HEK293 (cell line): ENCODE measurements at regions not wholly inside any gene's neighbourhood (a gene's known extent, or its start where the extent isn't known, plus 50 kb on each side); places are given as distances from the start of the nearest gene placed in this dataset.

Source experiments
- ATF2 ChIP-seq: fragments of 450-650 bp; formaldehyde crosslinking; IDR thresholded peaks from 2 replicates; pipeline ENCODE4 v1.5.1; 2016; ENCODE audit warnings: missing biosample characterization, missing genetic modification characterization, low read depth
- CTCF ChIP-seq: fragments of 450-650 bp; formaldehyde crosslinking; IDR thresholded peaks from 2 replicates; pipeline ENCODE4 v1.5.1; 2016; ENCODE audit warnings: missing biosample characterization, missing genetic modification characterization
- HOXD13 ChIP-seq: sonication (generic); formaldehyde crosslinking; IDR thresholded peaks from 2 replicates; pipeline ENCODE4 v1.8.0; 2022; ENCODE audit warnings: missing genetic modification reagents, borderline replicate concordance
- PBX3 ChIP-seq: sonication (generic); formaldehyde crosslinking; IDR thresholded peaks from 2 replicates; pipeline ENCODE4 v1.8.1; 2022; ENCODE audit warnings: mild to moderate bottlenecking, moderate library complexity, missing genetic modification reagents
- REST ChIP-seq: fragments of 450-650 bp; formaldehyde crosslinking; IDR thresholded peaks from 2 replicates; pipeline ENCODE4 v1.5.1; 2016; ENCODE audit warnings: missing biosample characterization, missing genetic modification characterization
- ZNF146 ChIP-seq: fragments of 450-650 bp; formaldehyde crosslinking; IDR thresholded peaks from 2 replicates; pipeline ENCODE4 v1.5.1; 2016; ENCODE audit warnings: missing biosample characterization, missing genetic modification characterization
- ZNF184 ChIP-seq: fragments of 450-650 bp; IDR thresholded peaks from 2 replicates; pipeline ENCODE4 v1.5.1; 2018; ENCODE audit warnings: missing biosample characterization, mild to moderate bottlenecking, missing genetic modification characterization
- ZNF311 ChIP-seq: fragments of 450-650 bp; formaldehyde crosslinking; IDR thresholded peaks from 2 replicates; pipeline ENCODE4 v1.5.1; 2017; ENCODE audit warnings: missing biosample characterization, missing genetic modification characterization, borderline replicate concordance
- ZNF513 ChIP-seq: fragments of 450-650 bp; IDR thresholded peaks from 2 replicates; pipeline ENCODE4 v1.5.1; 2018; ENCODE audit warnings: missing biosample characterization, missing genetic modification characterization
- ZNF555 ChIP-seq: fragments of 450-650 bp; formaldehyde crosslinking; conservative IDR thresholded peaks from 2 replicates; pipeline ENCODE4 v1.5.1; 2017; ENCODE audit warnings: missing biosample characterization, mild to moderate bottlenecking, missing genetic modification characterization, inconsistent platforms
- ZNF677 ChIP-seq: fragments of 450-650 bp; IDR thresholded peaks from 2 replicates; pipeline ENCODE4 v1.5.0; 2018; ENCODE audit warnings: missing biosample characterization, mild to moderate bottlenecking, missing genetic modification characterization, moderate library complexity
- ZNF692 ChIP-seq: fragments of 450-650 bp; formaldehyde crosslinking; IDR thresholded peaks from 2 replicates; pipeline ENCODE4 v1.5.1; 2016; ENCODE audit warnings: missing biosample characterization, missing genetic modification characterization
- ZNF707 ChIP-seq: fragments of 450-650 bp; formaldehyde crosslinking; IDR thresholded peaks from 2 replicates; pipeline ENCODE4 v1.5.1; 2016; ENCODE audit warnings: missing biosample characterization, missing genetic modification characterization

- TF ChIP-seq PBX3 (CRISPR knock-in tag) (no peak), ZNF555 (tag by site-specific recombination) (no peak), ZNF513 (tag by site-specific recombination) (no peak), ZNF184 (no peak), CTCF (tag by site-specific recombination) (no peak), ZNF692 (tag by site-specific recombination) (no peak), ZNF707 (no peak), ZNF677 (tag by site-specific recombination) (no peak), ATF2 (tag by site-specific recombination) (no peak), REST (tag by site-specific recombination) (no peak), HOXD13 (CRISPR knock-in tag) (no peak), ZNF146 (no peak), ZNF311 (tag by site-specific recombination) (no peak)
Observed at GRCh38 chr11:129729216-129729615, 86.4 kb upstream of the TMEM45B start.
